ENCODE measurements at regions not wholly inside any gene's neighbourhood (a gene's known extent, or its start where the extent isn't known, plus 50 kb on each side); places are given as distances from the start of the nearest gene placed in this dataset.

GRCh38 chr1:29752141-29752540 is 515.8 kb downstream of the PTPRU start:
- ATAC-seq, result no peak

More at GRCh38 chr1:29752141-29752540, 515.8 kb downstream of the PTPRU start:
- no peak for TF ChIP-seq SRF (IDR thresholded peaks at IDR 0.05; ENCODE audit: low read depth)
- TF ChIP-seq REST (IDR thresholded peaks at IDR 0.05; ENCODE audit: low read depth), result peak; percentile 62
- RAD21 ChIA-PET (ENCODE audit: low non-redundant PET in 1 of 2, low total read pairs in 2 of 2, uncharacterized antibody in 2 of 2, unreplicated experiment in 2 of 2), result no interaction called here
- no peak overlapping the region for H3K4me3 ChIP-seq (replicated peaks in 1 of 2; ENCODE audit: low read depth in 1 of 2, low read length in 2 of 2)
- no peak overlapping the region for H3K27ac ChIP-seq (ENCODE audit: low read depth, low read length)
- no peaks in the 10 kb centered on the region for H4K20me1 ChIP-seq (ENCODE audit: insufficient read depth)
- no peaks in the 10 kb centered on the region for H3K4me1 ChIP-seq (ENCODE audit: control insufficient read depth in 1 of 2, insufficient read depth in 2 of 2, low read length in 2 of 2)
- H3K4me2 ChIP-seq (ENCODE audit: low read length), result no peak overlapping the region
- peaks cover 8% of the 10 kb centered on the region for H3K27me3 ChIP-seq (ENCODE audit: insufficient read depth, low read length)
- CTCF ChIA-PET, result no interaction called here
- POLR2A ChIA-PET, result no interaction called here
- no peak overlapping the region for H2AFZ ChIP-seq (ENCODE audit: low read depth, low read length, poor library complexity, severe bottlenecking)
- no TSS peak for BruUV-seq (replicated peaks)
- no peak overlapping the region for H3K9ac ChIP-seq (ENCODE audit: low read length)
- no peaks in the 10 kb centered on the region for H3K36me3 ChIP-seq (ENCODE audit: control insufficient read depth in 1 of 2, insufficient read depth in 2 of 2, low read length in 2 of 2)
- no peaks in the 10 kb centered on the region for H3K79me2 ChIP-seq (ENCODE audit: insufficient read depth, low read length)
- no peaks in the 10 kb centered on the region for H3K9me3 ChIP-seq (ENCODE audit: control insufficient read depth in 1 of 2, insufficient read depth in 1 of 2, low read depth in 1 of 2, low read length in 2 of 2)
- intact Hi-C loops (cut with micrococcal nuclease), result no loop called here
- DNase-seq (ENCODE audit: low read depth, low spot score), result no peak
- no peaks in the 10 kb centered on the region for H3K9me2 ChIP-seq (ENCODE audit: insufficient read depth)

Data from HCT116 (cell line).